D721Med (cell line): ENCODE measurements at regions not wholly inside any gene's neighbourhood (a gene's known extent, or its start where the extent isn't known, plus 50 kb on each side); places are given as distances from the start of the nearest gene placed in this dataset.

Experiments
- DNase-seq: peaks from one replicate; pipeline ENCODE4 v3.0.0; 2011; ENCODE audit warnings: low spot score; ENCODE audit not compliant: insufficient read length
- FAIRE-seq: peaks from 2 replicates; lab custom pipeline; 2011; peaks lifted over from hg19 to GRCh38; lab: Jason Lieb, UNC
- TF ChIP-seq, protein P1 (sequence below): IDR thresholded peaks from 2 replicates; pipeline ENCODE4 v1.5.1; 2012; ENCODE audit warnings: mild to moderate bottlenecking, control low read depth; ENCODE audit not compliant: insufficient read depth; ENCODE audit errors: missing control alignments

DNA sequence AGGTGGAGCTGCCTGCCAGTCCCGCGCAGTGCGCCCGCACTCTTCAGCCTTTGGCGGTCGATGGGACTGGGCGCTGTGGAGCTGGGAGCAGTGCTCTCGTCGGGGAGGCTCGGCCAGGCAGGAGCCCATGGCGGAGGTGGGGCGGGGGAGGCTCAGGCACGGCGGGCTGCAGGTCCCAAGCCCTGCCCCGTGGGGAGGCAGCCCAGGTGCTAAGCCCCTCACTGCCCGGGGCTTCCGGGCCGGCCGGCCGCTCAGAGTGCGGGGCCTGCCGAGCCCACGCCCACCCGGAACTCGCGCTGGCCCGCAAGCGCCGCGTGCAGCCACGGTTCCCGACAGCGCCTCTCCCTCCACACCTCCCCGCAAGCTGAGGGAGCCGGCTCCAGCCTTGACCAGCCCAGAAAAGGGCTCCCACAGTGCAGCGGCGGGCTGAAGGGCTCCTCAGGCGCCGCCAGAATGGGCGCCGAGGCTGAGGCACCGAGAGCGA lies 316.4 kb downstream of the RND3 start:
- no peak for FAIRE-seq

GRCh38 chr2:150169237-150169629 lies 318.2 kb downstream of the RND3 start:
- no peak for FAIRE-seq
- TF ChIP-seq, protein P1, sequence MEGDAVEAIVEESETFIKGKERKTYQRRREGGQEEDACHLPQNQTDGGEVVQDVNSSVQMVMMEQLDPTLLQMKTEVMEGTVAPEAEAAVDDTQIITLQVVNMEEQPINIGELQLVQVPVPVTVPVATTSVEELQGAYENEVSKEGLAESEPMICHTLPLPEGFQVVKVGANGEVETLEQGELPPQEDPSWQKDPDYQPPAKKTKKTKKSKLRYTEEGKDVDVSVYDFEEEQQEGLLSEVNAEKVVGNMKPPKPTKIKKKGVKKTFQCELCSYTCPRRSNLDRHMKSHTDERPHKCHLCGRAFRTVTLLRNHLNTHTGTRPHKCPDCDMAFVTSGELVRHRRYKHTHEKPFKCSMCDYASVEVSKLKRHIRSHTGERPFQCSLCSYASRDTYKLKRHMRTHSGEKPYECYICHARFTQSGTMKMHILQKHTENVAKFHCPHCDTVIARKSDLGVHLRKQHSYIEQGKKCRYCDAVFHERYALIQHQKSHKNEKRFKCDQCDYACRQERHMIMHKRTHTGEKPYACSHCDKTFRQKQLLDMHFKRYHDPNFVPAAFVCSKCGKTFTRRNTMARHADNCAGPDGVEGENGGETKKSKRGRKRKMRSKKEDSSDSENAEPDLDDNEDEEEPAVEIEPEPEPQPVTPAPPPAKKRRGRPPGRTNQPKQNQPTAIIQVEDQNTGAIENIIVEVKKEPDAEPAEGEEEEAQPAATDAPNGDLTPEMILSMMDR, result no peak
- no peak for DNase-seq

More for the DNA sequence above, 316.4 kb downstream of the RND3 start:
- DNase-seq, result no peak
- TF ChIP-seq, protein P1, result no peak

GRCh38 chr2:150168595-150169236 lies 318.8 kb downstream of the RND3 start:
- TF ChIP-seq, protein P1, result no peak
- DNase-seq (no peak), FAIRE-seq (no peak)

- DNase-seq (no peak), FAIRE-seq (no peak)
- TF ChIP-seq, protein P1, result no peak
Measured at GRCh38 chr2:150167711-150168110, 319.8 kb downstream of the RND3 start.

DNA sequence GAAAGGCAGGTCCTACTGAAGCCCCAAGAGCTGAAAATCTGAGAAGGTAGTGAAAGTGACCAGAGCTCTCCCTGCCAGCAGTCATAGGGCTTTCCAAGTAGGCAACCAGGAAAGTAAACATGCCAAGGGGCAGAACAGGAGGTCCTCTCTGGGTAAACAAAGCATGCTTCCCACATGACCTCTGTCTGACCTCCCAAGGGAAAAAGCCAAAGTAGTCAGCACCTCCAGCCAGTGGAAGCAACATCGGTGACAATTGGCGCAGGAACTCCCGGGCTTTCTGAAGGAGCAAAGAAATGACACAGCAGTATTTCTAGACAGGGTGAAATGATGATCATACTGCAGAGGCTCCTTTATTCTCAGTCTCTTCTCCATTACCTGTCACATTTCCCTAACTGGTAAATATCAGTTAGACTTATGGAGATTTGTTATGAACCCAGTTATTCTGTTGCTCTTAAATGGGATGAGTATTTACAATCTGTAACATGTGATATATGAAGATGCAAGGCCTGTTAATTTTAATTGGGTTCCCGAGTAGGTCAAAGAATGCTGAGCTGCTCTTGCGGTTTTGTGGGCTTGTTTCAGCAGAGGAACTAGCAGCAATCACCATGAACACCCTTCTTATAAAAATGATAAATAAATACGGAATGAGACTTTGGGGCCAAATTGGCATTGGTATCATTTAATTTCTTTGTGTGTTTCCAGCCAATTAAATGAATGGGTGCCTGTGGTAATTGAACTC lies 321.0 kb downstream of the RND3 start:
- DNase-seq (no peak), FAIRE-seq (no peak)
- TF ChIP-seq, protein P1, result no peak

GRCh38 chr2:150165988-150166312 lies 321.5 kb downstream of the RND3 start:
- DNase-seq (no peak), FAIRE-seq (no peak)
- TF ChIP-seq, protein P1, result no peak

DNA sequence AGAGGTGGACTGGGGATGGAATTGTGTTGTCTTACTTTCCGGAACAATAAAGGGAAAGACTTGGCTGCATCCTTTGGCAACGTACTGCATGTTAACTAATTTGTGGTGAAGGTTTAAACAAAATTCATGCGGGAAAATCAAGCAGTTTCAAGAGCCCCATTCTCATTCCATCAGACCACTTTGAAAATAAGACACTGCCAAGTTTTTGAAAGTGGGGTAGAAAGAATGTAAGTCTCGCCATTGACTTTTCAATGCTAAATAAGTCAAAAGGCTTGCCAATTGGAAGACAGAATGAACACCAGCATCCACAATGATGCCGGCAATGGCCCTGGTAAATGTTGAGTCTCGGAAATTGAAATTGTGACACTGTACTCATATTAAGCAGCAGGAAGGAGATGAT lies 322.0 kb downstream of the RND3 start:
- FAIRE-seq (no peak), DNase-seq (no peak)
- TF ChIP-seq, protein P1, result no peak
